ENCODE measurements at regions not wholly inside any gene's neighbourhood (a gene's known extent, or its start where the extent isn't known, plus 50 kb on each side); places are given as distances from the start of the nearest gene placed in this dataset.

- DNase-seq = no peak
These were observed 115.6 kb upstream of the PTPN1 start for GRCh38 chr20:50394569-50394968.

- DNase-seq = no peak
These were observed 114.9 kb upstream of the PTPN1 start for GRCh38 chr20:50395251-50395729.

- DNase-seq = no peak
These were observed 114.2 kb upstream of the PTPN1 start for GRCh38 chr20:50395914-50396488.

- no peak for DNase-seq
These were observed 113.6 kb upstream of the PTPN1 start for GRCh38 chr20:50396623-50397022.

GRCh38 chr20:50397058-50397457 lies 113.1 kb upstream of the PTPN1 start:
- DNase-seq = no peak

DNA sequence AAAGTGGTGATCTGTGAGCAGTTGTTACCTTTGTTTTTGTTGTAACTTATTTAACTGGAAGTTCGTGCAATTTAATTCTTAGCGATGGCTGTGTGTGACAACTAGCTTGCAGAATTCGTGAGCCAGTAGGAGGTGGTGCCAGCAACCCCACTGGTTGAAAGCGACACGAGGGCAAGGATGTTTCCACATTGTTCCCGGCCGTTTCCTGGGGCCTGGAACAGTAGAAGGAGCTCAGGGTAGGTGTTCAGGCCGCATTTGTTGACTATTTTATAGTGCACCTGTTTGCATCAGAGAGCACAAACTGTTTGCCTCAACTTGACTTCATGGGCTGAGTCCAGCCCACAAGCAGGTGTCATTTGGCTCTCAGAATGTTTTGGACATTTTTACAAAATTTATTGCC lies 112.1 kb upstream of the PTPN1 start:
- DNase-seq = no peak

DNA sequence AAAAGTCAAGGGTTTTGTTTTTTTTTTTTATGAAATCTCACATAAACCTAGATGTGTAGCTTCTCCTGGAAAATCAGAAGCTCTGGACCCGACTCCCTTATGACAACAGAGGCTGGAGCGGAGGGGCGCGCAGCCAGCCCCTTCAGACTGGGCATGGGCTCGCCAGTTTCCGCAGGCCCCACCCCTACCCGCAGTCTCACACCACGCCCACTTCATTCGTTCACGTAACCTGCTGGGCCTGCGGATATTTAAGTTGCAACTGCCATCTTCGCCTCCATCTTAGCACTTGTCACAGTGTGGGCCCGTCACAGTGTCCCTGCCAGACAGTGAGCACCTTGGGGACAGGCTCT lies 111.7 kb upstream of the PTPN1 start:
- DNase-seq = no peak

DNA sequence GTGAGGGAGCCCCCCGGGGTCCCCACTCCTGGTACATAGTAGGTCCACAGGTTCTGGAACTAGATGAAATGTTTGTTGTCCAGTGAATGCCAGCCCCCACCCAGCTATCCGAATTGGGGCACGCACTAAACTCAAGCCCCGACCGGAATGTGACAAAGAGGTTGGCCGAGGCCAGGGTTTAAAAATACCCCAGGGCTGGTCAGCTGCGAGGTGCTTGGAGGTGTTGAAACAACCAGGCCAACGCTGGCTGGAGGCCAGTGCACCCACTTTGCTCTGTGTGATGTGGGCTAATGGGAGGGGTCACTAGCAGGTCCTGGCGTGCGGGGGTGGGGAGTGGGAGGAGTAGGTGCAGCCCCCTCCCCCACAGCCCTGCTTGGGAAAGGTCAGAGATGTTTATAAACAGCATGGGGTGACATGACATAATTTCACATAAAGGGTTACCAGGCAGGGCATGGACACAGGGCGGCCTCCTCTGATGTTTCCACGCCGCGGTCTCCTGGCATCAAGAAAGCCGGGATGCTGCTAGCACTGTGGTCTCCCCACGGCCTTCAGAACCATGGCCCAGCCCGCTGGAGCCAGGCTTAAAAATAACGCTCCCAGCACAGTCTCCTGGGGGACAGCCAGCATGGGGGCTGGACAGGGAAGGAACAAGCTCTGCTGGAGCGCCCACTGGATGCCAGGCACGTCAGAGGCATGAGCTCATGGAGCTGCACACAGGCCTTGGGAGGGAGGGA lies 111.2 kb upstream of the PTPN1 start:
- DNase-seq = no peak

DNA sequence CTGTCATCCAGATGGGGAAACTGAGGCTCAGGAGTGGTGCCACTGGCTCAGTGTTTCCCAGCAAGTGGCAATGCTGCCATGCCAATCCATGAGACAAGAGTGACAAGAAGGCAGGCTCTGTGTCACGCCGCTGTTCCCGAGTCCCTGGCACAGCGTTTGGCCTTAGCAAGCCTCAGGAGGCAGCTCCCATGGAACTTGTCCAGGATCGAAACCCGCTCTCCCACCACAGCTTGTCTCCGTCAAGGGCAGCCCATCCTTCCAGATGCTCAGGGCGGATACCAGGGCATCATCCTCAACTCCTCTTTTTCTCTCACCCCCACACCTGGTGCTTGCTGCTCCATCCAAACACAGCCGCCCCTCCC lies 110.6 kb upstream of the PTPN1 start:
- no peak for DNase-seq

GRCh38 chr20:50399917-50400704 lies 110.1 kb upstream of the PTPN1 start:
- DNase-seq = no peak

DNA sequence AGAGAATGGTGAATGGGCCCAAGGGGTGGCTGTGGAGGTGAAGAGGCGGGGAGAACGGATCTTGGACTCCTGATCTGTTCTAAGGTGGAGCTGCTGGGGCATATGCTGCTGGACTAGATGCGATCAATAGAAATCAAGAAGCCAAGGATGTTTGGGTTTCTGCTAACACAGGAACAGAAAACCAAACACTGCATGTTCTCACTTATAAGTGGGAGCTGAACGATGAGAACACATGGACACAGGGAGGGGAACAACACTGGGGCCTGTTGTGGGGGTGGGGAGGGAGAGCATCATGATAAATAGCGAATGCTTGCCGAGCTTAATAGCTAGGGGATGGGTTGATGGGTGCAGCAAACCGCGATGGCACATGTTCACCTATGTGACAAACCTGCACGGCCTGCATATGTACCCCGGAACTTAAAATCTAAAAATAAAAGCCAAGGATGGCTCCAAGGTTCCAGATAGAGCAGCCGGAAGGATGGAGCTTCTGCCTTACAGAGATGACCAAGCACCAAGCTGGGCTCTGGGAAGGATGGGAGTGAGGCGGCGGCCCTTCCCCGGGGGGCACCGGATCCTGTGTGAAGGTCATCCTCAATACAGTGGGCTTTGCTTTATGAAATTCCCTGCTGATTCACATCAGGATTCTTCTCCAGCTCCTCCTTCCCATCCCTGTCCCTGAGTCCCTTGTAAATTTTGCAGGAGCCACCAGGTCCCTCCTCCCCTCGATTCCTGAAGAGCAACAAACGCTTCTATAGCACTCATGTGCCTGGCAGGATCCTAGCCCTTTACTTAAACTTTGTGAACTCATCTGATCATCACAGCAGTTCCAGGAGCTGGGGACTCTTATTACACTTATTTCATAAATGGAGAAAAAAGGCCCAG lies 109.2 kb upstream of the PTPN1 start:
- no peak for DNase-seq

DNA sequence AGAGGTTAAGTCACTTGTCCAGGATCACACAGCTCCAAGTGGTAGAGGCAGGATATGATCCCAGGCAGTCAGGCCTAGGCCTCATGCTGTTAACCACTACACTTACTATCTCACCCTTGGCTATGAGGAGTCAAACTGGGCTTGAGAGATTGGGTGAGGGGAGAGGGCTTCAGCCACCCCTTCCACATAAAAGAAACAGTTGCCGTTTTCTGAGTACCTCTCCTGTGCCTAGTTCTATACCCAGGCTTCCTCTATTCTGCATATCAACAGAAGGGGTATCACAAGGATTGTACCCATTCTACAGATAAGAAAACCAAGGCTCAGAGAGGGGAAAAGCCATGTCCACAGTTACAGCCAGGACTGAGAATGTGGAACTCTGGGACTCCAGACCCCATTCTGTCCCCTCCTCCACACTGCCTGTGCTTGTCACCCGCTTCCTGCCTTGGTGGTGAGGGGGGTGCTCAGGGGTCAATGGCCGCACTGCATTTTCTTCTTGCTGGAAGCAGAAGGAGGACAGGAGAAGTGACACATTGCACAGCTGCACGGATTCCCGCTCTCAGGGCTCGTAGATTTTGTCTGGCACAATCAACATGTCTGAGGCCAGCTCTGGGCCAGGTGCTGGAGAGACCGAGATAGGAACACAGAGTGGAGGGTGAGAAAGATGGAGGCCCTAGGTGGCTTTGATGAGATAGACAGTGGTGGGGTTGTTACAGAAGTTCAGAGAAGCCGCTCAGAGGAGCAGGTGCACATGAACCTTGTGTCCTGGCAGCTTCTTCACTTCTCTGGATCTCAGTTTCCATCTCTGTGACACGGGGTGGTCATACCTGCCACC lies 108.4 kb upstream of the PTPN1 start:
- DNase-seq = no peak

GRCh38 chr20:50403565-50404418 lies 106.4 kb upstream of the PTPN1 start:
- no peak for DNase-seq

- no peak for DNase-seq
These were observed 105.6 kb upstream of the PTPN1 start for GRCh38 chr20:50404419-50405234.

- DNase-seq = no peak
These were observed 104.8 kb upstream of the PTPN1 start for GRCh38 chr20:50405235-50405914.

- DNase-seq = no peak
These were observed 104.1 kb upstream of the PTPN1 start for GRCh38 chr20:50405915-50406609.

GRCh38 chr20:50406610-50407136 lies 103.5 kb upstream of the PTPN1 start:
- no peak for DNase-seq

GRCh38 chr20:50408526-50409364 lies 101.4 kb upstream of the PTPN1 start:
- peak; percentile 34 to 79 for DNase-seq

Data from NCI-H524 (cell line).